ENCODE measurements at regions not wholly inside any gene's neighbourhood (a gene's known extent, or its start where the extent isn't known, plus 50 kb on each side); places are given as distances from the start of the nearest gene placed in this dataset.

DNA sequence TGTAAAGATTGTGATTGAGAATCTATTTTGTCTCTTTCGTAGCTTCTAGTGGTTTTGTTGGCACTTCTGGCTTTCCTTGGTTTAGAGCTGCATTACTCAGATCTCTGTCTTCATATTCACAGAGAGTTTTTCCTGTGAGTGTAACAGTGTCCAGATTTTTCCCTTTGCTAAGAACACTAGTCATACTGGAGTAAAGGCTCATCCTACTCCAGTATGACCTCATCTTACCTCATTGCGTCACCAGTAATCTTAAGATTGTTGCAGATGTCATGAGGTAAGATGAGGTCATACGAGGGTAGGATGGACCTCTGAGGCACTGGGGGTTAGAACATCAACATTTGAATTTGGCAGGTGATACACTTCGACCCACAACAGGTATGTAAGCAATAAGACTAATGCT is 461.2 kb downstream of the FLRT2 start:
- no TSS peak for BruUV-seq (replicated peaks)
- H4K5ac ChIP-seq (ENCODE audit: low read depth, low read length), result no peak overlapping the region
- peak; percentile 82 for DNase-seq
- H2BK20ac ChIP-seq (ENCODE audit: low read depth, low read length), result no peak overlapping the region
- dilution Hi-C loops (cut with HindIII; ENCODE audit: low sequenced_read_pairs, unreplicated experiment) (no loop called here), intact Hi-C loops (cut with micrococcal nuclease) (no loop called here), in situ Hi-C loops (cut with MboI; ENCODE audit: low sequenced_read_pairs) (no loop called here)
- H3K18ac ChIP-seq (ENCODE audit: low read depth, low read length), result no peak overlapping the region
- no peak overlapping the region for H2AFZ ChIP-seq (replicated peaks; ENCODE audit: low read length, poor library complexity)
- H3K36me3 ChIP-seq (ENCODE audit: control insufficient read depth, insufficient read depth, low read length), result no peaks in the 10 kb centered on the region
- no peak overlapping the region for H3K14ac ChIP-seq (replicated peaks; ENCODE audit: low read depth, low read length)
- H3K23ac ChIP-seq (ENCODE audit: low read depth, low read length), result no peak overlapping the region
- H2AK9ac ChIP-seq (replicated peaks; ENCODE audit: low read depth, low read length, poor library complexity), result no peak overlapping the region
- H3K9me3 ChIP-seq (ENCODE audit: control insufficient read depth, insufficient read depth, low read length), result no peaks in the 10 kb centered on the region
- no peak overlapping the region for H2BK5ac ChIP-seq (ENCODE audit: low read depth, low read length, poor library complexity, severe bottlenecking)
- no peaks in the 10 kb centered on the region for H3K9me1 ChIP-seq (ENCODE audit: insufficient read depth, low read length)
- H2AK5ac ChIP-seq (ENCODE audit: low read depth, low read length), result no peak overlapping the region
- no CpG with 5 or more reads among the region's 4 CpGs for WGBS, 2 experiments (ENCODE audit: extremely low coverage in 2 of 2, insufficient read length in 1 of 2)
- no peak overlapping the region for H3K56ac ChIP-seq (ENCODE audit: extremely low read depth, insufficient read depth, low read length)
- H3K27ac ChIP-seq (ENCODE audit: insufficient read depth, low read length), result no peak overlapping the region
- POLR2A ChIA-PET (ENCODE audit: unreplicated experiment), result no interaction called here
- H4K20me1 ChIP-seq (ENCODE audit: insufficient read depth, low read length), result no peaks in the 10 kb centered on the region
- CTCF ChIA-PET, result no interaction called here
- no peak overlapping the region for H3K4me3 ChIP-seq (ENCODE audit: insufficient read depth, low read depth, low read length)
- H3K4me1 ChIP-seq (ENCODE audit: control insufficient read depth, insufficient read depth, low read length), result no peaks in the 10 kb centered on the region; the same call in 1 of the 2 replicates
- H3K27me3 ChIP-seq (ENCODE audit: control insufficient read depth, insufficient read depth, low read length), result no peaks in the 10 kb centered on the region
- H4K8ac ChIP-seq (ENCODE audit: low read depth in 2 of 2, low read length in 2 of 2), result no peak overlapping the region
- H4K91ac ChIP-seq (ENCODE audit: insufficient read depth, low read depth, low read length), result no peak overlapping the region
- peak; percentile 64 for ATAC-seq (ENCODE audit: low read depth)
- H3K9ac ChIP-seq (ENCODE audit: low read depth, low read length), result no peak overlapping the region
- TF ChIP-seq MXI1 (IDR thresholded peaks at IDR 0.05; ENCODE audit: borderline replicate concordance, low read depth, low read length) (no peak), FOS (IDR thresholded peaks at IDR 0.05; ENCODE audit: low read depth, low read length) (no peak), CEBPB (IDR thresholded peaks at IDR 0.05; ENCODE audit: low read depth, low read length) (peak; percentile 83)
- no peak overlapping the region for H2BK120ac ChIP-seq (ENCODE audit: low read depth, low read length)
- no peak overlapping the region for H3K4ac ChIP-seq (ENCODE audit: low read depth, low read length)
- no peak overlapping the region for H2BK15ac ChIP-seq (ENCODE audit: low read depth, low read length)
- H3K79me1 ChIP-seq (ENCODE audit: low read depth in 1 of 2, low read length in 2 of 2), result no peaks in the 10 kb centered on the region
- no peak overlapping the region for H3K4me2 ChIP-seq (ENCODE audit: low read depth, low read length)

Data from IMR-90 (cell line).